DND-41 (cell line): ENCODE measurements at regions not wholly inside any gene's neighbourhood (a gene's known extent, or its start where the extent isn't known, plus 50 kb on each side); places are given as distances from the start of the nearest gene placed in this dataset.

Experiments
- ATAC-seq: fragments of 200-7000 bp; cut with Tn5 transposase; 3 replicates; pipeline ENCODE4 v1.9.1; 2021; ENCODE audit warnings: low read depth; ENCODE audit not compliant: insufficient read depth
- DNase-seq: peaks from one replicate; pipeline ENCODE4 v3.0.0-alpha.2; 2020
- H2AFZ ChIP-seq: 2 replicates; pipeline ENCODE4 v1.6.0; 2012; ENCODE audit warnings: low read depth, low read length
- H3K27ac ChIP-seq: 2 replicates; pipeline ENCODE4 v1.5.1; 2012; ENCODE audit warnings: low read length, inconsistent platforms
- H3K27me3 ChIP-seq: fragments of 200-600 bp; sonication (generic); 2 replicates; pipeline ENCODE4 v1.6.0; 2012; ENCODE audit warnings: low read length, mild to moderate bottlenecking, inconsistent platforms; ENCODE audit not compliant: insufficient read depth, poor library complexity
- H3K36me3 ChIP-seq: 2 replicates; pipeline ENCODE4 v1.5.1; 2012; ENCODE audit warnings: low read length, inconsistent platforms; ENCODE audit not compliant: insufficient read depth
- H3K4me1 ChIP-seq: 2 replicates; pipeline ENCODE4 v1.5.1; 2012; ENCODE audit warnings: mild to moderate bottlenecking, low read length; ENCODE audit not compliant: insufficient read depth
- H3K4me2 ChIP-seq: 2 replicates; pipeline ENCODE4 v1.6.0; 2012; ENCODE audit warnings: mild to moderate bottlenecking, moderate library complexity, low read length, inconsistent platforms; ENCODE audit not compliant: insufficient read depth
- H3K4me3 ChIP-seq, 2 experiments: fragments of 200-600 bp in 1 of 2; shearing (Covaris generic) in 1 of 2; 2 replicates each; pipeline ENCODE4 v1.5.1; 2012 to 2016; ENCODE audit warnings: inconsistent platforms in 2 of 2, low read length in 2 of 2, mild to moderate bottlenecking in 2 of 2, low read depth in 1 of 2, moderate library complexity in 1 of 2
- H3K79me2 ChIP-seq: 2 replicates; pipeline ENCODE4 v1.6.0; 2012; ENCODE audit warnings: low read length, inconsistent platforms; ENCODE audit not compliant: insufficient read depth
- H3K9ac ChIP-seq: 2 replicates; pipeline ENCODE4 v1.6.0; 2012; ENCODE audit warnings: low read depth, mild to moderate bottlenecking, inconsistent platforms, low read length, moderate library complexity
- H3K9me3 ChIP-seq: 2 replicates; pipeline ENCODE4 v1.5.1; 2012; ENCODE audit warnings: low read length, moderate library complexity, mild to moderate bottlenecking, inconsistent platforms; ENCODE audit not compliant: insufficient read depth, severe bottlenecking
- H4K20me1 ChIP-seq: 2 replicates; pipeline ENCODE4 v1.6.0; 2012; ENCODE audit warnings: low read length; ENCODE audit not compliant: insufficient read depth
- CTCF ChIP-seq: IDR thresholded peaks from 2 replicates; pipeline ENCODE4 v1.5.1; 2012; ENCODE audit warnings: borderline replicate concordance, low read length, moderate library complexity, mild to moderate bottlenecking; ENCODE audit not compliant: poor library complexity, severe bottlenecking; ENCODE audit errors: extremely low read depth
- EZH2 ChIP-seq: IDR thresholded peaks from 3 replicates; pipeline ENCODE4 v1.6.1; 2012; ENCODE audit warnings: borderline replicate concordance, low read depth, mild to moderate bottlenecking, moderate library complexity, low read length, inconsistent platforms; ENCODE audit not compliant: severe bottlenecking

- no peak overlapping the region for H2AFZ ChIP-seq
- no peaks in the 10 kb centered on the region for H3K9me3 ChIP-seq
Measured at GRCh38 chr22:48088251-48088650, 1325.8 kb downstream of the TBC1D22A start.

GRCh38 chr22:48085901-48086645 lies 1323.6 kb downstream of the TBC1D22A start:
- TF ChIP-seq EZH2 = no peak
- TF ChIP-seq CTCF = no peak

More at GRCh38 chr22:48088251-48088650, 1325.8 kb downstream of the TBC1D22A start:
- Histone ChIP-seq H3K79me2 (no peaks in the 10 kb centered on the region), H3K4me2 (no peak overlapping the region), H3K9ac (no peak overlapping the region), H4K20me1 (no peaks in the 10 kb centered on the region), H3K36me3 (no peaks in the 10 kb centered on the region), H3K4me3 (no peak overlapping the region), H3K4me1 (peaks cover 49% of the 10 kb centered on the region), H3K27ac (no peak overlapping the region), H3K27me3 (no peaks in the 10 kb centered on the region)
- ATAC-seq (no peak), DNase-seq (no peak)
- TF ChIP-seq EZH2 (no peak), CTCF (no peak)

GRCh38 chr22:48084729-48085050 lies 1322.2 kb downstream of the TBC1D22A start:
- Histone ChIP-seq H3K27ac (peak overlapping the region; percentile 70), H3K4me2 (no peak overlapping the region), H3K4me3 (no peak overlapping the region), H2AFZ (no peak overlapping the region), H3K36me3 (no peaks in the 10 kb centered on the region), H3K9me3 (no peaks in the 10 kb centered on the region), H3K27me3 (no peaks in the 10 kb centered on the region), H4K20me1 (no peaks in the 10 kb centered on the region), H3K4me1 (peaks cover 47% of the 10 kb centered on the region), H3K79me2 (no peaks in the 10 kb centered on the region), H3K9ac (no peak overlapping the region)
- peak; percentile 72 for DNase-seq
- ATAC-seq = peak; percentile 70
- TF ChIP-seq CTCF (no peak), EZH2 (no peak)

More at GRCh38 chr22:48085901-48086645, 1323.6 kb downstream of the TBC1D22A start:
- Histone ChIP-seq H3K36me3 (no peaks in the 10 kb centered on the region), H3K79me2 (no peaks in the 10 kb centered on the region), H3K4me3 (no peak overlapping the region), H2AFZ (no peak overlapping the region), H3K9me3 (no peaks in the 10 kb centered on the region), H3K4me2 (no peak overlapping the region), H4K20me1 (no peaks in the 10 kb centered on the region), H3K27ac (peak overlapping the region; percentile 70), H3K9ac (no peak overlapping the region), H3K27me3 (no peaks in the 10 kb centered on the region), H3K4me1 (peaks cover 41% of the 10 kb centered on the region)
- no peak for ATAC-seq
- DNase-seq = no peak
